HEK293 (cell line): ENCODE measurements at regions not wholly inside any gene's neighbourhood (a gene's known extent, or its start where the extent isn't known, plus 50 kb on each side); places are given as distances from the start of the nearest gene placed in this dataset.
"Not testable (repeated sequence)": the region's sequence is repeated elsewhere in the genome, so short reads cannot be mapped to it uniquely, and the experiment has no call there.

Experiments
- GLI2 ChIP-seq: fragments of 450-650 bp; formaldehyde crosslinking; IDR thresholded peaks from 2 replicates; pipeline ENCODE4; 2017; ENCODE audit warnings: missing biosample characterization, missing genetic modification characterization, low read depth, borderline replicate concordance
- REPIN1 ChIP-seq: fragments of 450-650 bp; formaldehyde crosslinking; IDR thresholded peaks from 2 replicates; pipeline ENCODE4 v1.5.1; 2017; ENCODE audit warnings: missing biosample characterization, missing genetic modification characterization, low read depth
- YY1 ChIP-seq: fragments of 450-650 bp; formaldehyde crosslinking; IDR thresholded peaks from 2 replicates; pipeline ENCODE4 v1.5.1; 2018; ENCODE audit warnings: missing biosample characterization, missing genetic modification characterization
- ZBTB17 ChIP-seq: fragments of 450-650 bp; formaldehyde crosslinking; IDR thresholded peaks from 2 replicates; pipeline ENCODE4 v1.5.1; 2016; ENCODE audit warnings: missing biosample characterization, missing genetic modification characterization
- ZBTB7A ChIP-seq: fragments of 450-650 bp; formaldehyde crosslinking; IDR thresholded peaks from 2 replicates; pipeline ENCODE4 v1.5.1; 2016; ENCODE audit warnings: low read depth, missing biosample characterization, missing genetic modification characterization
- ZEB2 ChIP-seq: fragments of 450-650 bp; formaldehyde crosslinking; IDR thresholded peaks from 2 replicates; pipeline ENCODE4 v1.5.1; 2016; ENCODE audit warnings: missing biosample characterization, missing genetic modification characterization
- ZNF174 ChIP-seq: fragments of 450-650 bp; formaldehyde crosslinking; IDR thresholded peaks from 2 replicates; pipeline ENCODE4 v1.5.0; 2017; ENCODE audit warnings: missing biosample characterization, mild to moderate bottlenecking, missing genetic modification characterization
- ZNF24 ChIP-seq: fragments of 450-650 bp; formaldehyde crosslinking; IDR thresholded peaks from 2 replicates; pipeline ENCODE4 v1.5.1; 2016; ENCODE audit warnings: missing biosample characterization, missing genetic modification characterization
- ZNF274 ChIP-seq, 2 experiments: fragments of 200-500 bp in 1 of 2; fragments of 450-650 bp in 1 of 2; sonication (Bioruptor generic) in 1 of 2; formaldehyde crosslinking in 1 of 2; IDR thresholded peaks; 2 replicates each; pipeline versions ENCODE4 v1.5.1 to v1.6.1; 2014 to 2016; ENCODE audit warnings: borderline replicate concordance in 1 of 2, inconsistent platforms in 1 of 2, low read length in 1 of 2, missing biosample characterization in 1 of 2, missing genetic modification characterization in 1 of 2
- ZNF768 ChIP-seq: fragments of 450-650 bp; formaldehyde crosslinking; IDR thresholded peaks from 2 replicates; pipeline ENCODE4 v1.5.1; 2018; ENCODE audit warnings: missing biosample characterization, mild to moderate bottlenecking, missing genetic modification characterization
- ZNF785 ChIP-seq: fragments of 450-650 bp; formaldehyde crosslinking; IDR thresholded peaks from 2 replicates; pipeline ENCODE4 v1.5.1; 2016; ENCODE audit warnings: missing biosample characterization, missing genetic modification characterization
- ZSCAN30 ChIP-seq: fragments of 450-650 bp; IDR thresholded peaks from 2 replicates; pipeline ENCODE4 v1.5.1; 2018; ENCODE audit warnings: missing biosample characterization, mild to moderate bottlenecking, missing genetic modification characterization, moderate library complexity
- TF ChIP-seq, protein P1 (sequence below): fragments of 450-650 bp; formaldehyde crosslinking; IDR thresholded peaks from 2 replicates; pipeline ENCODE4 v1.5.1; 2016; ENCODE audit warnings: missing biosample characterization, missing genetic modification characterization

GRCh38 chr16:63119905-63120304 is 1083.7 kb upstream of the CDH8 start:
- TF ChIP-seq, protein P1, sequence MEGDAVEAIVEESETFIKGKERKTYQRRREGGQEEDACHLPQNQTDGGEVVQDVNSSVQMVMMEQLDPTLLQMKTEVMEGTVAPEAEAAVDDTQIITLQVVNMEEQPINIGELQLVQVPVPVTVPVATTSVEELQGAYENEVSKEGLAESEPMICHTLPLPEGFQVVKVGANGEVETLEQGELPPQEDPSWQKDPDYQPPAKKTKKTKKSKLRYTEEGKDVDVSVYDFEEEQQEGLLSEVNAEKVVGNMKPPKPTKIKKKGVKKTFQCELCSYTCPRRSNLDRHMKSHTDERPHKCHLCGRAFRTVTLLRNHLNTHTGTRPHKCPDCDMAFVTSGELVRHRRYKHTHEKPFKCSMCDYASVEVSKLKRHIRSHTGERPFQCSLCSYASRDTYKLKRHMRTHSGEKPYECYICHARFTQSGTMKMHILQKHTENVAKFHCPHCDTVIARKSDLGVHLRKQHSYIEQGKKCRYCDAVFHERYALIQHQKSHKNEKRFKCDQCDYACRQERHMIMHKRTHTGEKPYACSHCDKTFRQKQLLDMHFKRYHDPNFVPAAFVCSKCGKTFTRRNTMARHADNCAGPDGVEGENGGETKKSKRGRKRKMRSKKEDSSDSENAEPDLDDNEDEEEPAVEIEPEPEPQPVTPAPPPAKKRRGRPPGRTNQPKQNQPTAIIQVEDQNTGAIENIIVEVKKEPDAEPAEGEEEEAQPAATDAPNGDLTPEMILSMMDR = not testable (repeated sequence)
- TF ChIP-seq ZEB2 (tag by site-specific recombination); GLI2 (tag by site-specific recombination); REPIN1 (tag by site-specific recombination); ZBTB7A (tag by site-specific recombination); ZNF174; ZNF274 (IDR thresholded peaks at IDR 0.05; ENCODE audit: low read length); ZNF274 (tag by site-specific recombination; IDR thresholded peaks at IDR 0.05; ENCODE audit: borderline replicate concordance); ZNF24 (tag by site-specific recombination); ZBTB17 (tag by site-specific recombination); YY1 (tag by site-specific recombination); ZSCAN30 (tag by site-specific recombination); ZNF785 (tag by site-specific recombination); ZNF768 (tag by site-specific recombination): not testable (repeated sequence)
